ENCODE measurements at regions not wholly inside any gene's neighbourhood (a gene's known extent, or its start where the extent isn't known, plus 50 kb on each side); places are given as distances from the start of the nearest gene placed in this dataset.

DNA sequence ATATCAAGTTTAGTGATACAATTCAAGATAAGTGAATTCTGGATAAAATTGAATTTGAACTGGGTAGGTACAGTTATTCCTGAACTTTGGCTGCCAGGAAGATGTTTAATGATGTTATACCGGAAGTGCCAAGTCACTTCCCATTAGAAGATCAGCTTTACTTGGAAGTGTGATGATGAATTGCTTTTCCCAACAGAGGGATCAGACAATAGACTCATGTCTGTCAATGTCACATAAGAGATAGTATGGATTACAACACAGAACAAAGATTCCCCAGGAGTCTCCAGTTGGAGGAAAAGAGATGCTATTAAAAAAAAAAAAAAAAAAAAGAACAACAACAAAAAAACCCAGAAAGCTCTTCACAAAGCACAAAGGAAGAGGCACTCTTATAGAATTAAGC is 497.9 kb upstream of the EPHA7 start:
- TF ChIP-seq ZNF329 (CRISPR knock-in tag; IDR thresholded peaks at IDR 0.05; ENCODE audit: low read depth) (no peak), SAFB2 (CRISPR knock-in tag; IDR thresholded peaks at IDR 0.05; ENCODE audit: borderline replicate concordance, low read depth) (no peak), POLR2AphosphoS5 (IDR thresholded peaks at IDR 0.05; ENCODE audit: low read depth, low read length) (no peak), ERF (CRISPR knock-in tag; IDR thresholded peaks at IDR 0.05) (no peak), DNMT1 (CRISPR knock-in tag; IDR thresholded peaks at IDR 0.05) (no peak), ZNF264 (CRISPR knock-in tag; IDR thresholded peaks at IDR 0.05) (no peak), ZNF17 (CRISPR knock-in tag; IDR thresholded peaks at IDR 0.05) (no peak), ZFYVE20 (CRISPR knock-in tag; IDR thresholded peaks at IDR 0.05; ENCODE audit: borderline replicate concordance, low read depth) (no peak), ZNF430 (CRISPR knock-in tag; IDR thresholded peaks at IDR 0.05) (no peak), ZNF724P (CRISPR knock-in tag; IDR thresholded peaks at IDR 0.05; ENCODE audit: borderline replicate concordance) (no peak), ZNF564 (CRISPR knock-in tag; IDR thresholded peaks at IDR 0.05) (no peak), MTA3 (CRISPR knock-in tag; IDR thresholded peaks at IDR 0.05) (no peak), SP140L (CRISPR knock-in tag; IDR thresholded peaks at IDR 0.05; ENCODE audit: borderline replicate concordance) (no peak), RORA (CRISPR knock-in tag; IDR thresholded peaks at IDR 0.05) (no peak), ZNF552 (CRISPR knock-in tag; IDR thresholded peaks at IDR 0.05; ENCODE audit: borderline replicate concordance) (no peak), ZSCAN31 (CRISPR knock-in tag; IDR thresholded peaks at IDR 0.05; ENCODE audit: low read depth) (no peak)
- TF ChIP-seq, protein P1, sequence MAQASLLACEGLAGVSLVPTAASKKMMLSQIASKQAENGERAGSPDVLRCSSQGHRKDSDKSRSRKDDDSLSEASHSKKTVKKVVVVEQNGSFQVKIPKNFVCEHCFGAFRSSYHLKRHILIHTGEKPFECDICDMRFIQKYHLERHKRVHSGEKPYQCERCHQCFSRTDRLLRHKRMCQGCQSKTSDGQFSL (CRISPR knock-in tag; IDR thresholded peaks at IDR 0.05), result no peak
- TF ChIP-seq, protein P2, sequence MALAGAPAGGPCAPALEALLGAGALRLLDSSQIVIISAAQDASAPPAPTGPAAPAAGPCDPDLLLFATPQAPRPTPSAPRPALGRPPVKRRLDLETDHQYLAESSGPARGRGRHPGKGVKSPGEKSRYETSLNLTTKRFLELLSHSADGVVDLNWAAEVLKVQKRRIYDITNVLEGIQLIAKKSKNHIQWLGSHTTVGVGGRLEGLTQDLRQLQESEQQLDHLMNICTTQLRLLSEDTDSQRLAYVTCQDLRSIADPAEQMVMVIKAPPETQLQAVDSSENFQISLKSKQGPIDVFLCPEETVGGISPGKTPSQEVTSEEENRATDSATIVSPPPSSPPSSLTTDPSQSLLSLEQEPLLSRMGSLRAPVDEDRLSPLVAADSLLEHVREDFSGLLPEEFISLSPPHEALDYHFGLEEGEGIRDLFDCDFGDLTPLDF (CRISPR knock-in tag; IDR thresholded peaks at IDR 0.05), result no peak
- TF ChIP-seq, protein P3, sequence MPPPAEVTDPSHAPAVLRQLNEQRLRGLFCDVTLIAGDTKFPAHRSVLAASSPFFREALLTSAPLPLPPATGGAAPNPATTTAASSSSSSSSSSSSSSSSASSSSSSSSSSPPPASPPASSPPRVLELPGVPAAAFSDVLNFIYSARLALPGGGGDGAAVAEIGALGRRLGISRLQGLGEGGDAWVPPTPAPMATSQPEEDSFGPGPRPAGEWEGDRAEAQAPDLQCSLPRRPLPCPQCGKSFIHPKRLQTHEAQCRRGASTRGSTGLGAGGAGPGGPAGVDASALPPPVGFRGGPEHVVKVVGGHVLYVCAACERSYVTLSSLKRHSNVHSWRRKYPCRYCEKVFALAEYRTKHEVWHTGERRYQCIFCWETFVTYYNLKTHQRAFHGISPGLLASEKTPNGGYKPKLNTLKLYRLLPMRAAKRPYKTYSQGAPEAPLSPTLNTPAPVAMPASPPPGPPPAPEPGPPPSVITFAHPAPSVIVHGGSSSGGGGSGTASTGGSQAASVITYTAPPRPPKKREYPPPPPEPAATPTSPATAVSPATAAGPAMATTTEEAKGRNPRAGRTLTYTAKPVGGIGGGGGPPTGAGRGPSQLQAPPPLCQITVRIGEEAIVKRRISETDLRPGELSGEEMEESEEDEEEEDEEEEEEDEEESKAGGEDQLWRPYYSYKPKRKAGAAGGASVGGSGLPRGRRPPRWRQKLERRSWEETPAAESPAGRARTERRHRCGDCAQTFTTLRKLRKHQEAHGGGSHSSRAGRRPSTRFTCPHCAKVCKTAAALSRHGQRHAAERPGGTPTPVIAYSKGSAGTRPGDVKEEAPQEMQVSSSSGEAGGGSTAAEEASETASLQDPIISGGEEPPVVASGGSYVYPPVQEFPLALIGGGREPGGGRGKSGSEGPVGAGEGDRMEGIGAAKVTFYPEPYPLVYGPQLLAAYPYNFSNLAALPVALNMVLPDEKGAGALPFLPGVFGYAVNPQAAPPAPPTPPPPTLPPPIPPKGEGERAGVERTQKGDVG (CRISPR knock-in tag; IDR thresholded peaks at IDR 0.05; ENCODE audit: borderline replicate concordance), result no peak
- TF ChIP-seq, protein P4, sequence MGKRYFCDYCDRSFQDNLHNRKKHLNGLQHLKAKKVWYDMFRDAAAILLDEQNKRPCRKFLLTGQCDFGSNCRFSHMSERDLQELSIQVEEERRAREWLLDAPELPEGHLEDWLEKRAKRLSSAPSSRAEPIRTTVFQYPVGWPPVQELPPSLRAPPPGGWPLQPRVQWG (CRISPR knock-in tag; IDR thresholded peaks at IDR 0.05; ENCODE audit: borderline replicate concordance, low read depth), result no peak

More for the DNA sequence above, 497.9 kb upstream of the EPHA7 start:
- DNase-seq (ENCODE audit: low spot score) (no peak), FAIRE-seq (no peak), ATAC-seq (no peak)
- intact Hi-C loops (cut with micrococcal nuclease; ENCODE audit: unreplicated experiment) (no loop called here), in situ Hi-C loops (cut with HindIII; ENCODE audit: extremely low pct_ligation_motif_present, low pct_unique_long_range_greater_than_20kb) (no loop called here)
- WGBS (ENCODE audit: low lambda C conversion rate), result 7% methylated on average over 1 of the region's 1 CpG
- Histone ChIP-seq H3K27ac (ENCODE audit: extremely low read length, insufficient read depth, low read length) (no peak overlapping the region), H3K79me2 (ENCODE audit: insufficient read depth, low read length) (no peaks in the 10 kb centered on the region), H2AFZ (ENCODE audit: low read length) (no peak overlapping the region), H3K9me3 (ENCODE audit: low read length) (no peaks in the 10 kb centered on the region), H4K20me1 (ENCODE audit: insufficient read depth, low read length) (no peaks in the 10 kb centered on the region), H3K4me1 (ENCODE audit: insufficient read depth, low read length) (no peaks in the 10 kb centered on the region), H3K27me3 (ENCODE audit: control insufficient read depth in 1 of 2, insufficient read depth in 2 of 2, low read length in 2 of 2) (no peaks in the 10 kb centered on the region), H3K4me3 (replicated peaks in 1 of 3; ENCODE audit: insufficient read depth in 1 of 3, low read depth in 2 of 3, low read length in 3 of 3) (no peak overlapping the region), H3K9ac (ENCODE audit: insufficient read depth, low read depth, low read length) (no peak overlapping the region), H3K36me3 (replicated peaks in 1 of 2; ENCODE audit: control insufficient read depth in 1 of 2, insufficient read depth in 2 of 2, low read length in 2 of 2) (no peaks in the 10 kb centered on the region), H3K4me2 (ENCODE audit: low read depth, low read length) (no peak overlapping the region)
- POLR2A ChIA-PET, result no interaction called here
- BruUV-seq (replicated peaks), result no TSS peak
- CTCF ChIA-PET (ENCODE audit: low intra/inter-chr PET ratio, low total read pairs), result no interaction called here

Data from HepG2 (cell line).